ELF-1 (cell line): ENCODE measurements at regions not wholly inside any gene's neighbourhood (a gene's known extent, or its start where the extent isn't known, plus 50 kb on each side); places are given as distances from the start of the nearest gene placed in this dataset.
"Not testable (repeated sequence)": the region's sequence is repeated elsewhere in the genome, so short reads cannot be mapped to it uniquely, and the experiment has no call there.

Experiments used
- DNase-seq: peaks from one replicate; pipeline ENCODE4 v3.0.0-alpha.2; 2016; ENCODE audit warnings: low read depth, low spot score

DNA sequence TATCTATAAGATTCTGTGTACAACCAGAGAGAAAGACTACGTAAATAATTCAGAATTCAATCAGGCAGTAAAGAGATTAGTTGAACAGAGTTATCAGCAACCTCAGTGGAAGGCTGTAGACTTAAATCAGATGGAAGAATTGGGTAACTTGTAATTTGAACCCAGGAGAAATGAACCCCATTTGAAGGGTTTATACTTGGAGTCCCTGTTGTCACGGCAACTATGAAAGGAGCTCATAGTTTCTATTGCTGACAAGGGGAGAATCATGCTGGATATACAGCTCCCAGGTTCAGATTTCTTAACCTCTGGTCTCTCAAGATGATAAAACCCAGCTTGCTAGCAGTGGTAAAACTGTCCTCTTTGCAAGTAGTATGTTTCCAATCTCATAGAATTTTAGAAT is 54.4 kb upstream of the BMP4 start:
- no peak for DNase-seq

DNA sequence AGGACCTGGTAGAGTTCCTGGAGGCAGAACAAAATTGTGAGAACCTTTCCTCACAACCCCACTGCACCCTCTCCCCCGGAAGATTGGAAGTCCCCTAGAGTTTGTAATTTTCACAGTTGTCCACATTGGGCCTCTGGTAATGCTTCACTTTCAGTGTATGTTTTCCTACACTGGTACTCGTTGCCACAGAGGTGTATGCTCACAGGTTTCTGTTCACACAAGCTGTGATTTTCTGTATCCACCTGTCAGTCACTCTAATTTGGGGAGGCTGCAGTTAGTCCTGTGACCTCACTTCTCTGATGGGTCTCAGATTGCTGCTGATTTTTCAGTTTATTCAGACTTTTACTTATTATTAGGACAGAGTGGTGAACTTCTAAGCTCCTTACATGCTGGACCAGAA is 66.4 kb upstream of the BMP4 start:
- no peak for DNase-seq

DNA sequence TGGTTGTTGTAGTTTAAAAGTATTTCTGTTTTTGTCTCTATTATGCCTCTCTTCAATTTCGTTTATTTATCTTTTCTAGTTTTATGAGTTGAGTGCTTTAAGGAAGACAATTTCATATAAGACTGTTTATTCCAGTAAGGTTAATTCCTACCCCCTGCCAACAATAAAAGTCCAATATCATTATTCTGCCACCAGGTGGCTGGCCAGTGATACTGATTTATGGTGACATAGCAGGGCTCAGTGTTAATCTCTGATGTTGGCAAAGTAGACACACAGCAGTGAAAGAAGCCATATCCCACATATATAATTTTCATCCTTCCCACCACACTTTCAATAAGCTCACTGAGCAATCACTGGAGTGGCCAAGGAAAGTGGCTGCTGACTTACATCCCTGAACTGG is 69.0 kb upstream of the BMP4 start:
- DNase-seq, result no peak

DNA sequence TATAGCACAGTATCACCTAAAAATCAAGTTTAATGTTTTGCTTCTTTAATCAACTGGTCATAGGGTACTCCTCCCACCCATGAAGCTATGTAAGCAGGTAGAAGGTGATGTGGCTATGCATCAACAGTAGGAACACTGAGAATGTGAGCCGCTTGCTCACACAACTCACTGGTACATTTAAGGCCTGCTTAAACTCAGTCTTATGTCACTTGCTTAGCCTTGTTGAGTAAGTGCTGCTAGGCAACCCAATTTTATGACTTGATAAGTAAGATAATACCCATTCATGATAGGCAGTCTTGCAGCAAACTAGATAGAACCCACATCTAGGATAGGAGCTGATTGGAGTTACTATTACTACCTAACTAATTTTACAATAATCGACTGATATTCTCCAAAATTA is 70.0 kb upstream of the BMP4 start:
- no peak for DNase-seq

DNA sequence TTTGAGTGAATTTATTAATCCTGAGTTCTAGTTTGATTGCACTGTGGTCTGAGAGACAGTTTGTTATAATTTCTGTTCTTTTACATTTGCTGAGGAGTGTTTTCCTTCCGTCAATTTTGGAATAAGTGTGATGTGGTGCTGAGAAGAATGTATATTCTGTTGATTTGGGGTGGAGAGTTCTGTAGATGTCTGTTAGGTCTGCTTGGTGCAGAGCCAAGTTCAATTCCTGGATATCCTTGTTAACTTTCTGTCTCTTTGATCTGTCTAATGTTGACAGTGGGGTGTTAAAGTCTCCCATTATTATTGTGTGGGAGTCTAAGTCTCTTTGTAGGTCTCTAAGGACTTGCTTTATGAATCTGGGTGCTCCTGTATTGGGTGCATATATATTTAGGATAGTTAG is 74.4 kb upstream of the BMP4 start:
- not testable (repeated sequence) for DNase-seq

DNA sequence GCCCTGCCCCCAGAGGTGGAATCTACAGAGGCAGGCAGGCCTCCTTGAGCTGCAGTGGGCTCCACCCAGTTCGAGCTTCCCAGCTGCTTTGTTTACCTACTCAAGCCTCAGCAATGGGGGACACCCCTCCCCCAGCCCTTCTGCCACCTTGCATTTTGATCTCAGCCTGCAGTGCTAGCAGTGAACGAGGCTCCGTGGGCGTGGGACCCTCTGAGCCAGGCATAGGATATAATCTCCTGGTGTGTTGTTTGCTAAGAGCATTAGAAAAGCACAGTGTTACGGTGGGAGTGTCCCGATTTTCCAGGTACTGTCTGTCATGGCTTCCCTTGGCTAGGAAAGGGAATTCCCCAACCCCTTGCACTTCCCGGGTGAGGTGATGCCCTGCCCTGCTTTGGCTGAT is 76.7 kb upstream of the BMP4 start:
- DNase-seq, result not testable (repeated sequence)

DNA sequence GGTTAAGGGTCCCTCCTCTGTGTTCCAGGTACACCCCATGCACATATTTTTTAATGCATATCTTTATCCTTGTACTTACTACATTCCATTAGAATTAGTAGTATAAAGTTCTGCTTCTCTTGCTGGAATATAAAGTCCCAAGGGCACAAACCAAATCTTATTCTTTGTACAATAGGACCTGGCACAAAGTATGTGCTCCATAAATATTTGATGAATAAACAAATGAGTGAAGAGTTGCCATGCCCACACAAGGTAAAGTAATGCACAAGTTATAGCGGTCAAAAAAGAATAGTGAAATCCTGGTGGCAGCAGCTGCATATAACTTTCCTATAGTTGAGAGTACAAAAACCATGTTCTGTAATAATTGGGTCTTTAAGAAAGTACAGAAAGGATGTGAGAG is 82.1 kb upstream of the BMP4 start:
- no peak for DNase-seq

DNA sequence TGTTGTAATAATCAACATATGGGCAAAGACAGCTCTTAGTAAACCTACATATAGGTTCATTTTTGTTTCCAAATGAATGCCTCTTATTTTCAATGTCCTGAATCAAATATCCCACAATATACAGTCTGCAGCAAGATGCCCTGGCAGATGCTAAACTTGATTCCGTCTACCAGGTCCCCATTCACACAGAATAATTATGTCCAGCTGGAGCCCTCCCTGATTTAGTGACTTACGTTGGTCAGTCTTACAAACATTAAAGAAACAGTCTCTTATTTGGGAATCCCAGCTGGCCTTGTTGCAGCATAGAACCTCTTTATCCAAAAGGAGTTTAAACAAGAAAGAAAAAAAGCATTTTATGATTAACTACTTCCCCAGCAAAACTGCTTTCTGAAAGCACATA is 82.7 kb upstream of the BMP4 start:
- DNase-seq, result no peak

DNA sequence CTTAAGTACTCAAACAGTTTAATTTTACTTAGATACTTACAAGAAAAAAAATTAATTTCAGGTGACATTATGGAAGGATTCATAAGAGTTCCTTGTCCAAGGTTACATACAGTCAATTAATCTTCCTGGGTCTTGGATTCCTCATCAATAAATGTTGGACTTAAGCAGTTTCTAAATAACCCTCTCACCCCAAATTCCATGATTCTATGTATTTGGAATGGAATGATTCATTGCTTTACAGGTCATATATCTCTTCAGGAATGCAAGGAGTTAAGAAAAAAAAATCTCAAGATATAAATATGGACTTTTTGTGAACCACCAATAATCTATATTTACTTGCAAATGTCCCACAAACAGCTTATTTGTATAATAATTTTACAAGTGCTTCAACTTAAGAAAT is 84.2 kb upstream of the BMP4 start:
- DNase-seq, result no peak

DNA sequence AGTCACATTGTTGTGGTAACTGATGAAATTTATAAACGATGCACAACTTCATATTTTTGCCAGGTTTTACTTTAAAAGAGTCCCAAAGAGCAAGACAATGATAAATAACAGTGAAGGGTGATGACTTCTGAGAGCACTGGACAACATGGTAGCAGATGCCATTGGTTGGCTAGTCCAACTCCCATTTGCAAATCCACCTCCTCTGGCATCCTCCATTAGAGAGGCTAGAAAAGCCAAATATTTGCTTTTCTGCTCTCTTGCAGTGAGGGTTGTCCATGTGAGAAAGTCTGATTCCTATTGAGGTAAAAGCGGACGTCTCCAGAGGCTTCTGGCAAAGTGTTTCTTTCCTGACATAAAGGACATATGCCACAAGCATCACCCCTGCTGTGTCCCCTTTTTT is 89.6 kb upstream of the BMP4 start:
- DNase-seq, result no peak

DNA sequence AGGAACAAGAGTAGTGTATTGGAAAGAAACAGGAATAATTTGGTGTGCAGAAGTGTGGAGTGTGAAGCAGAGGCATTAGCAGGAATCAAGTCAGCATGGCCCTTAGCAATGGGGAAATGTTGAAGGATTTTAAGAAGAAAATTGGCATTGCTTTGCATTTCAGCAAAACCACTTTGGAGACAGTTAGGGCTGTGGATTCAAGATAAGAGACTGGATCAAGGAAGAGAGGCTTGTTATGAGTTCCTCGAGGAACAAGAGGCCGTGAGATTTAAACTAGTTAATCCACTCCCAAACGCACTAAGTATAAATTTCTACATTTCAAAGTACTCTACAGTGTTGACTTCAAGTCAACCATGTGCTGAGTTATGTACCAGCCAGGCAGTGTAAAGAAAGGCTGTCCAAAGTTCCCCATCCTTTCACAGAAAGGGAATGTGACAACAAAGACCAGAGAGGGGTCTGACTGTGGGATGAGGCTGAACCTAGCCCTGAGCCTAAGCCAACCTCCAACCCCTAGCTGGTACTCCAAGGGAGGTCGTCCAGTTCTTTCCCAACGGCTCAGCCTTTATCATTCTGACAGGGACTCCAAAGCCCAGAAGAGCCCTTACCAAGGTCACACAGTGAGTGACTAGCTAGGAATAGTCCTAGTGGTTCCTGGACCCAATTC is 91.2 kb upstream of the BMP4 start:
- DNase-seq, result no peak

DNA sequence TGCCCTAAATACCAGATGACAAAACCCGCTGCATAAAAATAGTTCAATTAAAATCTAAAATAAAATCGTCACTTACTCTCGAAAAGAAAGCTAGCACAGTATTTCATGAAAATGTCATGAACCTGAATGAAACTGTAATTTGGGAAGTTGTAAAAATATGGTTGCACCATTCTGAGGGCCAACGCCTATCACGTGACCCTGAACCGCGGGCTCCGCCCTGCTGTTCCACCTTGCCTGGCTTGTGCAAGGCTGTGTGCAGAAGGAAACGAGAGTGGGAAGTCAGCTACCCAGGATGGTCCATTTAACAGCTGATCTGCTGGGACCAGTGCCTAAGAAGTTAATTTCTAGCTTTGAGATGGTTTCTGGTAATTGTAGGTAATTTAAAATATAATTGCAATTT is 91.7 kb upstream of the BMP4 start:
- DNase-seq, result no peak

DNA sequence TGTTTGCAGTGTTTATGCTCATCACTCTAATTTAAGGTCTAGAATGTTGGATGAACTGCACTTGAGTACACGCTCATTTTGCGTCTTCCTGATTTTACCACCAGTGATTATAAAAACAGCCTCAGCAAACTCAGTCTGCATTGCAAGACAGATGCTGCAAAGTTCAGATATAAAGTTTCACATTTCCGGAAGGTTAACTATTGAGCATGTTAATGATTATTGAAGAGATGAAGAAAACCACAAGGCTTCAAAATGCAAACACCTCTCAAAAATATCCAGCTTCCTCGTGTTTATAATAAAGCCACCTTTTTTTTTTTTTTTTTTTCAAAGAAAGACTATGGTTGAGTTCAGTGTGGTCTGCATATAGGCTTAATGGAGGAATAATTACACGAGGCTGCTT is 92.1 kb upstream of the BMP4 start:
- no peak for DNase-seq

DNA sequence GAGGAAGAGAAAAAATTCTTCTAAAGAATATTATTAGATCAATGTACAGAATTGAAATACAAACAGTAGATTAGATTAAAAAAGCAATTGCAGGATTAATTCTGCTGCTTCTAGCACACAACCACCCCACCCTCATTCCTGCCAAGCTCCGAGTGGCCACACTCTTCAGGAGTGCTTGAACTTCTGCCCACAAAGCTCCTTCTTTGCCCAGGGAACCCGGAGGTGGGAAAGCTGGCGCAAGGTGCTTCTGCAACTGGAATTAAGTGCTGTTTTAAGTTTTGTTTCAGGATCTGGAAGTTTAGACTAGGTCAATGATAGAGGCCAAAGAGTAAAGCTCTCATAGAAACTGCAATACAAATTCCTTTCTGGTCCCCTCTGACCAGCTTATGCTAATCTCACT is 94.1 kb upstream of the BMP4 start:
- DNase-seq, result no peak

DNA sequence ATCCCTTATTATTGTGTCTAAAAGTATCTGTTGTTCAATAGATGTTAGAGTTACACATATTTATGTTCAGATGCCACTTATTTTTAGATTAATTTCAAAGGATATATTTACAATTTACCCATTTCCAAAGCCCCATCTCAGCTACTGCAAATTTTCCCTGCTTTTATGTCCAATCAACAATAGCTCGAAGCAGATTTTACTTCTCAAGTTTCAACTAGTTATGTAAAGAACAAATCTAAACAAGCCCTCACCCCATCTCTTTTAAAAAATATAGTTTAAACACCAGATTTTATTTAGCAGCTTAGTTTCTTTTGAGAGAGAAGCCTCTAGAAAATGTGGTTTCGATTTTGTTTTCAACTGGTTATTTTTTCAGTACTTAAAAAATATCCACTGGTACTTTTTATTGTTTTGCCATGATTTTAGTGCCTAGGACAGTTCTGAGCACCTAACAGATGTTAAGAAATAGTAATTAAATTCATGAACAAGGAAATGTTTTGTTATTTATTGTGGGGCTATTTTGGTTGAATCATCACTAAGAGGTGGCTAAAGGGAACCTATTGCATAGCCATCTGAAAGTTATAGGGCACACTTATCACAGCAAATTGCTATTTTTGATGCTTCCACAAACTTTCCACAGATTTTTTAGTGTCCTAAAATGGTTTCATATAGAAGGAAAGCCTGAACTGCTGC is 96.2 kb upstream of the BMP4 start:
- no peak for DNase-seq

DNA sequence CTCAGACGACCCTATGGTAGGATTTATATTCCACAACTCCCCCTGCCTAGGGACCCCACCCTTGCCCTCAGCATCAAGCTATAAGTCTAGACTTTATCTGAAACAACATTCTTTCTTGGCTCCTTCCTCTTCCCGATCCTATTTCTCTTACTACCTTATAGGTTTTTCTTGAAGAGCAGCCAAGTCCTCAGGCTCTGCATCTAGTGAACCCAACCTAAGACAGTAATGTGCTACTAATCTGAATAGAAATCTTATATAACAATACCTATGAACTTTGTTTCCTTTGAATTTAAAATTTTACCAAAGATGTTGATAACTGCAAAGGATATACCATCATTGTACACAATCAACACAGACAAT is 96.7 kb upstream of the BMP4 start:
- no peak for DNase-seq

DNA sequence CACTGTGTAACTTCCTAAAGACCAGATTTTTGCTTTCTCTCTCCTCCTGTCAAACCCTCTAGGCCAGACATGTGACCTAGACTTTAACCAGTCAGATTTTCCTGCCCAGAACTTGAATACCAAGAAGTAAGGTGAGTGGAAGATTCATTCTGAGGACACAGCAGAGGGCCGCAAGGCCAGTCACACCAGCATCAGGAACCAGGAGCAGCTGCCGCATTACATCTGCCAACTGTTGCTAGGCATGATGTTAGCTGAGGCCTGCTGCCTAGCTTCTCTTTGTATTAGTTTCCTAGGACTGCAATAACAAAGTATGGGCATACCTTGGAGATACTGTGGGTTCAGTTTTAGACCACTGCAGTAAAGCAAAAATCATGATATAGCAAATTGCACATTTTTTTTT is 101.9 kb upstream of the BMP4 start:
- no peak for DNase-seq

DNA sequence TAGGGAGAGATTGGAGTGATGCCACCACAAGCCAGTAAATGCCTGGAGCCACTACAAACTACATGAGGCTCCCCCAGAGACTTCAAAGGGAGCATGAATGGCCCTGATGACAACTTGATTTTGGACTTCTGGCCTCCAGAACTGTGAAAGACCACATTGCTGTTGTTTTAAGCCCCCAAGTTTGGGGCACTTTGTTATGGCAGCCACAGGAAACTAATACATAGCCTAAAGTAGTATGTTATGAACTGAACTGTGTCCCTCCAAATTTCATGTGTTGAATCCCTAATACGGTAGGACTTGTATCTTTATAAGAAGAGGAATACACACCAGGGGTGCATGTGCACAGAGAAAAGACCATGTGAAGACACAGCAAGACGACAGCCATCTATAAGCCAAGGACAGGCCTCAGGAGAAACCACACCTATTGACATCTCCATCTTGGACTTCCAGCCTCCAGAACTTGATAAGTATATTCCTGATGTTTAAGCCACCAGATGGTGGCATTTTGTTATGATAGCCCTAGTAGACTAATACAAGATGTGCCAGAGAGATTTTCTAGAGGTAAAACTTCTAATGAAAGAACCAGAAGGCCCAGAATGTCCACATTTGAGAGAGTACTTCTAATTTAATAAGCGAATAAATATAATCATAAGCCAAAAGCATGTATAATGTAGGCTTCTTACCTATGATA is 127.1 kb upstream of the BMP4 start:
- DNase-seq, result no peak

DNA sequence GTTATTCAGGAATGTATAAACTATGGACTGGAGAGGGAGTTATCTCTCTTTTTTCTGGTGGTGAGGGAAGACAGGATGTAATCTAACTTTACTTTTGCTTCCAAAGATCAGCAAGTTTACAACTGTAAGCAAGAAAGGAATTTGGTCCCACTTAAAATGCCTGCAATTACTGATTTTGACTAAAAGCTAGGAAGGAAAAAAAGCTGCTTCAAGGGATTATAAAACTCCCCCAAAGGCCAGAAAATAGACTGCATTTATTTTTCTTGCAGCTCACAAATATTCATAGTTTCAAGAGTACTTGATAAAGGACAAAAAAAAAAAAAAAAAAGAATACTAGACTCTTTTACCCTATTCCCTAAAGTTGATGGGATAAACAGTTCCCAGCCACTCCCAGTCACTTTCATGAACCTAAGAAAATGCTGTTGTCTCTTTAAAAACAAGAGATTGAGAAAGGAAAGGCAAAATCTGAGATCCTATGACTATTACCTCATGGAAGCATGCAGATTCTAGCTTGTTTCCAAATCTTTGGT is 128.7 kb upstream of the BMP4 start:
- no peak for DNase-seq

DNA sequence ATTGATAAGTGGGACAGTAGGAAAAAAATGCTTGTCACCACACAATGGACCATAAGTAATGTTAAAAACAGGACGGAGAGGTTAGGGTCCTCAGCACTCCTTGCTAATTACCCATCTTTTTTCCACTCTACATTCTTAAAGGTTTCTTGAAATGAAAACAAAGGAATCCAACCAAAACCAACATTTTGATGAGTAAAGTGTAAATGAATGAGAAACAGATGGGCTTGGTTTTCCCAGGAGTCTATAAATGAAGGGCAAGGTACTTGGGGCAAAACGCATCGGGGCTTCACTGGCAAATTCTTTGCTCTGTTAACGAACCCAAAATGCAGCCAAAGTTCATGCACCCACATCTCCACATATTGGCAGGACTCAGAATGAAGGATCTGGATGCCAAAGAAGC is 129.2 kb upstream of the BMP4 start:
- no peak for DNase-seq

DNA sequence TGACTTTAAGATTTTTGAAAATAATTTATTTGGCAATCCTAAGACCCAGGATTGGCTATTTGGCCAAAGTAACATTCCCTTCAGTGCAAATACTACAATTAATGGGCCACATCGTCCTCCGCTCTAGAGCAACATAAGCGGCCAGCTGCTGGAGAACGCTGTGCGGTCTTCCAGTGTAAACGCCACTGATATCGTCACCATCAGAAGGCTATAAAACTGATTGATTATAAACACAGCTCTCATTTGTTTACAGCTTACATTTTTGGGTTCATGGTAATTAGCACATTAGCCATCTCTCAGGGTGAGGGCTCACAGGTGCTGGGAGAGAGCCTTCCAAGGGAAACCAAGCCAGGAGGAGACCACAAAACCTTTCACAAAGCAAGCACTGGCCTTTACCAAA is 130.1 kb upstream of the BMP4 start:
- DNase-seq, result no peak

DNA sequence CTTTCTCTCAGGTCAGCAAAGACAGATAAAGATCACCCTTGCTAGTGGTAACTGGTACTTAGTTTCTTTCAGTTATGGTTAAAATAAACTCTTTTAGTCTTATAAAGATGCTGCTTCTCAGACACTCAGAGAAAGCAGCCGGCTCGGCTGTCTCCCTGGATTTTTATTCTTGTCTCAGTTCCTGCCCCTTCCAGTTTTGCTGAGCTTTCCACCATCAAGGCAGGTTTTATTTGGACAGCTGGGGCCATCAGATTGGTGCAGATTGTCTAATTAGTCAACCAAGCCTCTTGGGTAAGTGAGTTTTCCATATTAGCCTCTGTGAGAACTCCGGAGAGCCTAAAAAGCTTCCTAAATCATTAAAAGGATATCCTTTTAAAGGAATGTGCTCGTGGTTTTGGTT is 130.8 kb upstream of the BMP4 start:
- no peak for DNase-seq

DNA sequence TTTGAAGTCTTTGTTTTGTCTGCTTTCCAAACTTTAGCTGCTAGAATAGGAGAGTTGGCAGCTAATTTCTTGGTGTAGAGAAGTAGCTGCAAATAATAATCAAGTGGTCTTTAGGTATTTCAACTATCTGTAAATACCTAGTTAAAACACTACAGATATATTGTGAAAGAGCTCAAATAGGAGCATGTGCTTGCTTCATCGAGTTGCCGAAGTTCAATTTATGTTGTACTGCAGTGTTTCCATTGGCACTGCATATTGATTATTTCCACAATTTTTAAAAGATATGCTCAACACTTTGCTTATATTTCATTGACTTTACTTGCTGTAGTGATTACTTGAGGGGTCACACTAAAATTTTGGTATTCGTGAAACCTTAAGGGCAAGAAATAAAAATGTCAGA is 131.6 kb upstream of the BMP4 start:
- DNase-seq, result no peak
